ENCODE measurements at regions not wholly inside any gene's neighbourhood (a gene's known extent, or its start where the extent isn't known, plus 50 kb on each side); places are given as distances from the start of the nearest gene placed in this dataset.
A peak's percentile ranks its signal among the peaks of the same experiment; 100 is the strongest.

DNA sequence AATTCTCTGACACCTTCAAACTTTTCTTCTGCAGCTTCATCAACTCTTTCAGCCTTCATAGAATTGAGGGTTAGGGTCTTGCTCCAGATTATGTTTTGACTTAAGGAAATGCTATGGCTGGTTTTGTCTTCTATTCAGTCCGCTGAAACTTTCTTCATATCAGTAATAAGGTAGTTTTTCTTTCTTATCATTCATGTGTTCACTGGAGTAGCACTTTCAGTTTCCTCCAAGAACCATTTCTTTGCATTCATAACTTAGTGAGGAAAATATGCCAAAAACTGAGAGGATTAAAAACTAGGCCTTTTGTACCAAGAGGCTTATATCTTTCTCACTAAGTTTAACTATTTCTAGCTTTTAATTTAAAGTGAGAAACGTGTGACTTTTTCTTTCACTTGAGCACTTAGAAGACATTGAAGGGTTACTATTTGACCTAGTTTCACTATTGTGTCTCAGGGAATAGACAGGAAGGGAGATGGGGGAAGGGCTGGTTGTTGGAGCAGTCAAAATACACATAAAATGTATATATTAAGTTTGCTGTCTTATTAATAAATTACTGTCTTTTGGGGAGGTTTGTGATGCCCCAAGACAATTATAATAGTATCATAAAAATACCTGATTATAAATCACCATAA, 1110.1 kb downstream of the TBL1XR1 start:
- Histone ChIP-seq H3K9me3 (ENCODE audit: insufficient read depth, low read length, severe bottlenecking) (no peaks in the 10 kb centered on the region), H3K27ac (ENCODE audit: low read length) (no peak overlapping the region), H3K4me1 (ENCODE audit: insufficient read depth, low read length) (no peaks in the 10 kb centered on the region), H3K4me2 (ENCODE audit: insufficient read depth, low read length) (no peak overlapping the region), H2AFZ (ENCODE audit: low read depth, low read length) (no peak overlapping the region), H3K27me3 (ENCODE audit: insufficient read depth, low read length, poor library complexity) (no peaks in the 10 kb centered on the region), H3K4me3 (ENCODE audit: low read depth in 1 of 2, low read length in 2 of 2) (no peak overlapping the region), H3K79me2 (ENCODE audit: insufficient read depth, low read length) (no peaks in the 10 kb centered on the region), H4K20me1 (ENCODE audit: insufficient read depth, low read length) (no peaks in the 10 kb centered on the region), H3K9ac (ENCODE audit: low read depth, low read length) (no peak overlapping the region), H3K36me3 (ENCODE audit: insufficient read depth, low read length) (no peaks in the 10 kb centered on the region)
- ATAC-seq (ENCODE audit: insufficient read depth, low read depth): 0 out of 3 replicates have a peak, but pooled peaks have one; percentile 52
- no peak for DNase-seq
- TF ChIP-seq EZH2 (IDR thresholded peaks at IDR 0.05; ENCODE audit: borderline replicate concordance, low read depth, low read length, severe bottlenecking): no peak
- TF ChIP-seq, protein P1, sequence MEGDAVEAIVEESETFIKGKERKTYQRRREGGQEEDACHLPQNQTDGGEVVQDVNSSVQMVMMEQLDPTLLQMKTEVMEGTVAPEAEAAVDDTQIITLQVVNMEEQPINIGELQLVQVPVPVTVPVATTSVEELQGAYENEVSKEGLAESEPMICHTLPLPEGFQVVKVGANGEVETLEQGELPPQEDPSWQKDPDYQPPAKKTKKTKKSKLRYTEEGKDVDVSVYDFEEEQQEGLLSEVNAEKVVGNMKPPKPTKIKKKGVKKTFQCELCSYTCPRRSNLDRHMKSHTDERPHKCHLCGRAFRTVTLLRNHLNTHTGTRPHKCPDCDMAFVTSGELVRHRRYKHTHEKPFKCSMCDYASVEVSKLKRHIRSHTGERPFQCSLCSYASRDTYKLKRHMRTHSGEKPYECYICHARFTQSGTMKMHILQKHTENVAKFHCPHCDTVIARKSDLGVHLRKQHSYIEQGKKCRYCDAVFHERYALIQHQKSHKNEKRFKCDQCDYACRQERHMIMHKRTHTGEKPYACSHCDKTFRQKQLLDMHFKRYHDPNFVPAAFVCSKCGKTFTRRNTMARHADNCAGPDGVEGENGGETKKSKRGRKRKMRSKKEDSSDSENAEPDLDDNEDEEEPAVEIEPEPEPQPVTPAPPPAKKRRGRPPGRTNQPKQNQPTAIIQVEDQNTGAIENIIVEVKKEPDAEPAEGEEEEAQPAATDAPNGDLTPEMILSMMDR (IDR thresholded peaks at IDR 0.05; ENCODE audit: borderline replicate concordance, extremely low read depth, low read length, poor library complexity, severe bottlenecking): no peak

DNA sequence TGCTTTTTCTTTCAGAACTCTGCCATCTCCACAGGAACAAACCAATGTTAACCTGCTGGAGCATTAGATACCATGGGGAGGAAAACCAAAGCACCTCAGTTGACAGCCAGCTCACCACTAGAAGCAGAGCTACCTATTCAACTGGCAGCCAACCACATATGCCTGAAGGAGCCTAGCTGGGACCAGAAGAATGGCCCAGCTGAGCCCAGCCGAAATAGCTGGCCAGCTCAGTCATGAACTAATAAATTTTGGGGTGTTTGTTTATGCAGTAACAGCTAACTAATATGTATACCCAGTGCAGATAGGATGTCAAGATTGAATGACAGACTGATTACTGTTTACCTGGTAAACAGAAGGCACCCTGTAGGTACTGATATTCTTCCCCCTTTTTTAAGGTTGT, 1117.5 kb downstream of the TBL1XR1 start:
- no peak overlapping the region for H3K9ac ChIP-seq (ENCODE audit: low read depth, low read length)
- H3K4me2 ChIP-seq (ENCODE audit: insufficient read depth, low read length): no peak overlapping the region
- no peak for DNase-seq
- H3K4me3 ChIP-seq (ENCODE audit: low read depth in 1 of 2, low read length in 2 of 2): no peak overlapping the region
- TF ChIP-seq, protein P1 (IDR thresholded peaks at IDR 0.05; ENCODE audit: borderline replicate concordance, extremely low read depth, low read length, poor library complexity, severe bottlenecking): no peak
- no peak for TF ChIP-seq EZH2 (IDR thresholded peaks at IDR 0.05; ENCODE audit: borderline replicate concordance, low read depth, low read length, severe bottlenecking)
- no peaks in the 10 kb centered on the region for H3K79me2 ChIP-seq (ENCODE audit: insufficient read depth, low read length)
- H4K20me1 ChIP-seq (ENCODE audit: insufficient read depth, low read length): no peaks in the 10 kb centered on the region
- no peak overlapping the region for H3K27ac ChIP-seq (ENCODE audit: low read length)
- H3K4me1 ChIP-seq (ENCODE audit: insufficient read depth, low read length): no peaks in the 10 kb centered on the region
- no peaks in the 10 kb centered on the region for H3K9me3 ChIP-seq (ENCODE audit: insufficient read depth, low read length, severe bottlenecking)
- no peaks in the 10 kb centered on the region for H3K27me3 ChIP-seq (ENCODE audit: insufficient read depth, low read length, poor library complexity)
- no peak for ATAC-seq (ENCODE audit: insufficient read depth, low read depth)
- no peaks in the 10 kb centered on the region for H3K36me3 ChIP-seq (ENCODE audit: insufficient read depth, low read length)
- H2AFZ ChIP-seq (ENCODE audit: low read depth, low read length): no peak overlapping the region

DNA sequence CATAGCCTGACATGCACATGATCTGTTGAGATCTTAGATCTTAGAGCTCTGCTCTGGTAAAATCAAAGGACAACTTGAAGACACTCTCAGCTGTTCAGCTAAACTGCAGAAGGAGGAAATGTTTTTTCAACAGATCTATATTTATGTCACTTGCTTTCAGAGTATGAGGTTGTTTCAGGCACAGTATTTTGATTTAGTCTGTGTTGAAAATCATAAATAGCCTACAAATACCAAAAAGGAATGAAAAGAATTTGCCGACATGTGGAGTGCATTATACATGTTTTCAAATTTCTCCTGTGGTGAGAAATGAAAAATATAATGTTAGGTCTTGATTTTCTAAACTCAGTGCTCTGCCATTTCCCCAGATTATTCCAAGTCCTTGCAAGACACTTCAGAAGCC, 1118.4 kb downstream of the TBL1XR1 start:
- Histone ChIP-seq H3K4me3 (ENCODE audit: low read depth in 1 of 2, low read length in 2 of 2) (no peak overlapping the region), H3K9ac (ENCODE audit: low read depth, low read length) (no peak overlapping the region), H3K9me3 (ENCODE audit: insufficient read depth, low read length, severe bottlenecking) (no peaks in the 10 kb centered on the region), H3K27ac (ENCODE audit: low read length) (no peak overlapping the region), H2AFZ (ENCODE audit: low read depth, low read length) (no peak overlapping the region), H4K20me1 (ENCODE audit: insufficient read depth, low read length) (no peaks in the 10 kb centered on the region), H3K4me1 (ENCODE audit: insufficient read depth, low read length) (no peaks in the 10 kb centered on the region), H3K36me3 (ENCODE audit: insufficient read depth, low read length) (no peaks in the 10 kb centered on the region), H3K79me2 (ENCODE audit: insufficient read depth, low read length) (no peaks in the 10 kb centered on the region), H3K4me2 (ENCODE audit: insufficient read depth, low read length) (no peak overlapping the region), H3K27me3 (ENCODE audit: insufficient read depth, low read length, poor library complexity) (no peaks in the 10 kb centered on the region)
- no peak for DNase-seq
- ATAC-seq (ENCODE audit: insufficient read depth, low read depth): no peak
- TF ChIP-seq, protein P1 (IDR thresholded peaks at IDR 0.05; ENCODE audit: borderline replicate concordance, extremely low read depth, low read length, poor library complexity, severe bottlenecking): no peak
- no peak for TF ChIP-seq EZH2 (IDR thresholded peaks at IDR 0.05; ENCODE audit: borderline replicate concordance, low read depth, low read length, severe bottlenecking)
